ENCODE measurements at regions not wholly inside any gene's neighbourhood (a gene's known extent, or its start where the extent isn't known, plus 50 kb on each side); places are given as distances from the start of the nearest gene placed in this dataset.

DNA sequence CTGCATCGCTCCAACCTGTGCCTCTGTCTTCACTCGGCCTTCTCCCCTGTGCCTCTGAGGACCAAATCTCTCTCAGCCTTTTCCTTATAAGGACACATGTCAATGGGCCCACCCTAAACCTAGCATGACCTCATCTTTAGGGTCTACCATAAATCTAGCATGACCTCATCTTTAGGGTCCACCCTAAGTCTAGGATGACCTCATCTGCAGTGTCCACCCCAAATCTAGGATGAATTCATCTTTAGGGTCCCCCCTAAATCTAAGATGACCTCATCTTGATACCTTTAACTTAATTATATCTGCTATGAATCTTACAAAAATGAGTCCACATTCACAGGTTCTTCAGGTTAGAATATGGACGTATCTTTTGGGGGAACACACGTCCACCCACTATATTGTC is 131.1 kb upstream of the RPL38 start:
- DNase-seq (ENCODE audit: low read depth, low spot score): no peak
- H3K9me3 ChIP-seq (ENCODE audit: control insufficient read depth, insufficient read depth, low read length): no peaks in the 10 kb centered on the region; the same call in 1 of the 2 replicates
- no peaks in the 10 kb centered on the region for H3K27me3 ChIP-seq (ENCODE audit: control insufficient read depth, insufficient read depth, low read length)
- WGBS (ENCODE audit: insufficient coverage, insufficient read length): no CpG with 5 or more reads among the region's 4 CpGs
- H3K36me3 ChIP-seq (ENCODE audit: control insufficient read depth, insufficient read depth, low read length): no peaks in the 10 kb centered on the region
- no peak overlapping the region for H3K4me3 ChIP-seq (ENCODE audit: low read length)
- H3K27ac ChIP-seq (ENCODE audit: low read length): no peak overlapping the region
- H3K4me1 ChIP-seq (ENCODE audit: control insufficient read depth, insufficient read depth, low read length): no peaks in the 10 kb centered on the region

DNA sequence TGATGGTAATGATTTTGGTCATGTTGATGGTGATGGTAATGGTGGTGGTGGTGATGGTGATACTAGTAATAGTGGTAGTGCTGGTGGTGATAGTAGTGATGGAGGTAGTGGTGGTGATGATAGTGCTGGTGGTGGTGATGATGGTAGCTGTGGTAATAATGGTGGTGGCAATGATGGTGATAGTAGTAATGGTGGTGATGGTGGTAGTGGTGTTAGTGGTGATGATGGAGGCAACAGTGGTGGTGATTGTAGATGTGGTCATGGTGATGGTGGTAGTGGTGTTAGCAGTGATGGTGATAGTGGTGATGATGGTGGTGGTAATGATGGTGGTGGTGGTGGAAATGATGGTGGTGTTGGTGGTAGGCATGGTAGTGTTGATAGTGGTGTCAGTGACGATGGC is 127.0 kb upstream of the RPL38 start:
- H3K4me1 ChIP-seq (ENCODE audit: control insufficient read depth, insufficient read depth, low read length): no peaks in the 10 kb centered on the region
- H3K9me3 ChIP-seq (ENCODE audit: control insufficient read depth, insufficient read depth, low read length): no peaks in the 10 kb centered on the region; the same call in 1 of the 2 replicates
- H3K36me3 ChIP-seq (ENCODE audit: control insufficient read depth, insufficient read depth, low read length): no peaks in the 10 kb centered on the region
- WGBS (ENCODE audit: insufficient coverage, insufficient read length): no CpG with 5 or more reads among the region's 1 CpG
- no peak overlapping the region for H3K27ac ChIP-seq (ENCODE audit: low read length)
- H3K4me3 ChIP-seq (ENCODE audit: low read length): no peak overlapping the region
- DNase-seq (ENCODE audit: low read depth, low spot score): no peak
- no peaks in the 10 kb centered on the region for H3K27me3 ChIP-seq (ENCODE audit: control insufficient read depth, insufficient read depth, low read length)

DNA sequence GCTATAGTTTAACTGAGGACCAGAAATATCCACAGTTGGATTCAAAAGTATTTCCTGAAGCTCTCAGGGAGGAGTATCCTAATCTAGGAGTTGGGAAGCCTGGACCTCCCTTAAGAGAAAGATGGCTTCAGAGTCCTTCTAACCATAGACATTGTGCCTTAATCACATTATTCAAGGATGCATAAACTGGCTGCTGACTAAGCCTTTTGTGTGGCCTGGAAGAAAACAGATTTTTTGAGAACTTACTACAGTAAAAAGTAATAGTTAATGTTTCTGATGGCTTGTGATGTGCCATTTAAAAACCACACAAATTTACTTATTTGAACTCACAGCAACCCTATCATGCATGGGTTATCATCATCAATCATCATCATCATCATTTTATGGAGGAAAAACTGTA is 126.2 kb upstream of the RPL38 start:
- H3K4me1 ChIP-seq (ENCODE audit: control insufficient read depth, insufficient read depth, low read length): no peaks in the 10 kb centered on the region
- no peaks in the 10 kb centered on the region for H3K27me3 ChIP-seq (ENCODE audit: control insufficient read depth, insufficient read depth, low read length)
- no peaks in the 10 kb centered on the region; the same call in 1 of the 2 replicates for H3K9me3 ChIP-seq (ENCODE audit: control insufficient read depth, insufficient read depth, low read length)
- H3K27ac ChIP-seq (ENCODE audit: low read length): no peak overlapping the region
- no peak for DNase-seq (ENCODE audit: low read depth, low spot score)
- H3K36me3 ChIP-seq (ENCODE audit: control insufficient read depth, insufficient read depth, low read length): no peaks in the 10 kb centered on the region
- H3K4me3 ChIP-seq (ENCODE audit: low read length): no peak overlapping the region

DNA sequence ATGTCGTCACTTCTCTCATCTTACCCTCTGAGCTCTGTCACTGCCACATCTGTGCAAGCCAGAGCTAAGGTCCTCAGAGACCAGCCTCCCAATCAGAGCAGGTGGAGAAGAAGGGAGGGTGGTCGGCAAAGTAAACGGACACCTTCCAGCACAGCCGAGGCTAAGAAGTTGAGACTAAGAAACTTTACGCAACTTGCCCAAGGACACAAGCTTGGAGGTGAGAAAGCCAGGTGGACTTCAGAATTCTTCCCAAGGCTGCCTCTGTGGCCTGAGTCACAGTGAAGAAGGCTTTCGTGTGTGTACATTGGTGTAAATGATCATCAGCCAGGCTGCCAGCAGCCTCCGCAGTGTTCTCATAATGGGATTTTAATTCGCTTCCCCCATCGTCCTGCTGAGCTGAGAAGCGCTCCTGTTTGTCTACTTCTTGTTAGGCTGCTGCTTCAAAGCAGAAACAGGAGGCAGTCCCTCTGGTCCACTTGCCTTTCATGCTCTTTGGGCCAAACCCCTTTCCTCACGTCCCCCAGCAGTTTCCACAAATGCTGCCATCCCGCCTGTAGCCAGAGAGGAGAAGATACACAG is 125.0 kb upstream of the RPL38 start:
- no peak overlapping the region for H3K27ac ChIP-seq (ENCODE audit: low read length)
- H3K9me3 ChIP-seq (ENCODE audit: control insufficient read depth, insufficient read depth, low read length): no peaks in the 10 kb centered on the region; the same call in 1 of the 2 replicates
- no peaks in the 10 kb centered on the region for H3K4me1 ChIP-seq (ENCODE audit: control insufficient read depth, insufficient read depth, low read length)
- H3K27me3 ChIP-seq (ENCODE audit: control insufficient read depth, insufficient read depth, low read length): no peaks in the 10 kb centered on the region
- no CpG with 5 or more reads among the region's 12 CpGs for WGBS (ENCODE audit: insufficient coverage, insufficient read length)
- H3K36me3 ChIP-seq (ENCODE audit: control insufficient read depth, insufficient read depth, low read length): no peaks in the 10 kb centered on the region
- H3K4me3 ChIP-seq (ENCODE audit: low read length): no peak overlapping the region
- no peak for DNase-seq (ENCODE audit: low read depth, low spot score)

DNA sequence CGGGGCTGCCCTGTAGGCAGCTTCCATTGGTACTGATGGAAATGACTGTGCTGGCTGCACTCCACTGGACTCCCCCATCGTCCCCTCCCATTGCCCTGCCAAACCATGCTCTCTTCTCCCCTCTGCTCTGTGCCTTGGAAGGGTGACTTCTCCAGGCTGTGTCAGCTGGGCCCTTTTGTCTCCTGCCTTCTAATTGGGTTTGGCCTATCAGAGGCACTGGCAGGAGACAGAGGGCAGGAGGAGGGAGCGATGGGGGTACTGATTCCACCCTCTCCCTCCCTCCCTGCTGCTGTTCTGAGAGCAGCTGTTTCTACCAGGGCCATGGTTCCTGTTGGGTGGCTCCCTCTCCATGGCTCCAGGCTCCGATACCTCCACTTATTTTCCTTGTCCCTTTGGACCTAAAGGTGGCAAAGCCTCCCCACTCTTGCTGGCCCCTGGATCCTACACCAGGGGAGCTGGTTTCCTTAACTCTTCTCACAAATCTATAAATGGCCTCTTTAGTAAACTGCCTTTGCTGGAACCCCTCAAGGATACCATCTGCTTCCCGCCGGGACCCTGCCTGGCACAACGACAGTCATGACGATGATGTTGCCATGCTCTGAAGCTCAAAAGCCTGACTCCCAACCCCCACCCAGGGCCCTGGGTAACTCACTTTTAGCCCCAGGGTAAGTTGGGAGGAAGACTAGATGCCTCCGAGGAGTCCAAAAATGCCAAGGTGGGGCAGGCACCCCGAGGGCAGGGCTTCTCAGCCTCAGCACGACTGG is 123.8 kb upstream of the RPL38 start:
- no peak overlapping the region for H3K4me3 ChIP-seq (ENCODE audit: low read length)
- no peak overlapping the region for H3K27ac ChIP-seq (ENCODE audit: low read length)
- H3K4me1 ChIP-seq (ENCODE audit: control insufficient read depth, insufficient read depth, low read length): no peaks in the 10 kb centered on the region
- no peaks in the 10 kb centered on the region for H3K27me3 ChIP-seq (ENCODE audit: control insufficient read depth, insufficient read depth, low read length)
- no peaks in the 10 kb centered on the region for H3K9me3 ChIP-seq (ENCODE audit: control insufficient read depth, insufficient read depth, low read length)
- no peaks in the 10 kb centered on the region for H3K36me3 ChIP-seq (ENCODE audit: control insufficient read depth, insufficient read depth, low read length)
- DNase-seq (ENCODE audit: low read depth, low spot score): no peak
- WGBS (ENCODE audit: insufficient coverage, insufficient read length): no CpG with 5 or more reads among the region's 11 CpGs

DNA sequence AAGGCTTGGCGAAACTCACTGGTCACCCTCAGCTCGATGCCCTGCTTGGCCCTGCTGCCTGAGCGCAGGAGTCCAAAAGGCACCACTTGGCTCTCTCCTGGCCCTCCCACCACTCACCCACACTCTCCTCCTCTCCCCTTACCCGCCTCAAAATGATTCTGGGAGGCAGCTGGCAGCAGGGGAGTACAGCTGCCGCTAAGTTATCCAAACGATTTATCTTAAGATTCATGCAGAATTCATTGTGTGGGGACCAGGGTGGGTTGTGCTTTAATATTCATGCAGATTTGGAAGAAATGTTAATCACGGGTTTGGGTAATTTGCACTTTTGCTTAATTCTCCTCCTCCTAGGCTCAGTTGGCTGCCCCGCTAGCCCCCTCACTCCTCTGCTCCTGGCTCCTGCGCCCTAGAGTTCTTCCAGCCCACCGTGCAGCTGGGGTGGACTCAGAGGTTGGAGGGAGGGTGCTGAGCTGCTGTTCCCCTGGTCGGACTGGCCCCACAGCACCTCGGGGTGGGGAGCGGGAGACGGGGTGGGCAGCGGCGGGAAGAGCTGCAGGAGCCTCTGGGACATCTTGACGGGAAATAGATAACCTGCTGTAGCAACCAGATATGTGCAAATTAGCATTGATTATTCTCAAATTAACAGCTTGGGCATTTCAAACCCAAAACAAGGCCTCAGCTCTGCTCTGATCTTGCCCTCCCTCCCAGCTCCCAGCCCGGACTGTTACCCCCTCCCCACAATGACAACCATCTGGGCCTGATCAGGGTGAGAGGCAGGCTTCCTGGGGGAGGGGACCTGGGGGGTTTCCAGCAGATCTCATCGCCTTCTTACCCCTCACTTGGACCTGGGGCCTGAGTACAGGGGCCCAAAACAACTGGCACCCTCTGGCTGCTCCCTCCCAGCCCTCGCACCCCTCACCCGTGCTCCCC is 122.6 kb upstream of the RPL38 start:
- Histone ChIP-seq H3K4me3 (ENCODE audit: low read length) (no peak overlapping the region), H3K36me3 (ENCODE audit: control insufficient read depth, insufficient read depth, low read length) (no peaks in the 10 kb centered on the region), H3K27me3 (ENCODE audit: control insufficient read depth, insufficient read depth, low read length) (no peaks in the 10 kb centered on the region), H3K9me3 (ENCODE audit: control insufficient read depth, insufficient read depth, low read length) (no peaks in the 10 kb centered on the region), H3K4me1 (ENCODE audit: control insufficient read depth, insufficient read depth, low read length) (no peaks in the 10 kb centered on the region), H3K27ac (ENCODE audit: low read length) (no peak overlapping the region)
- no peak for DNase-seq (ENCODE audit: low read depth, low spot score)
- WGBS (ENCODE audit: insufficient coverage, insufficient read length): no CpG with 5 or more reads among the region's 21 CpGs

DNA sequence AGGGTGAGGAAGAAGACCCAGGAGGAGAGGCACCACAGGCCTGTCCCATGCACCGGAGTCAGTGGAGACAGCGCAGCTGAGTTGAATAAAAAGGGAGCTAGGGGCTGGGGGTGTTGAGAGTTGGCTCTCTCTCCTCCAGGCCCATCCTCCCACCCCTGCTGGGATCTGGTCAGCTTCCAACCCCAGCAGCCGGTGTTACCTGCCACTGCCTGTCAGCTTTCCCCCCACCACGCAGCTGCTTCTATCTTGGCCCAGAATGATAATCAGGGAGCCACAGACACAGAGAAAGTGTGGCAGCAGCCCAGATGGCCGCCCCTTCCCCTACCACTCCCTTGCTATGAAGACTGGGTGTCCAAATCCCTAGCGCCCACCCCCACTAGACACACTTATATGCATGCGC is 120.6 kb upstream of the RPL38 start:
- H3K4me1 ChIP-seq (ENCODE audit: control insufficient read depth, insufficient read depth, low read length): no peaks in the 10 kb centered on the region
- no peaks in the 10 kb centered on the region for H3K36me3 ChIP-seq (ENCODE audit: control insufficient read depth, insufficient read depth, low read length)
- no peak overlapping the region for H3K4me3 ChIP-seq (ENCODE audit: low read length)
- no peaks in the 10 kb centered on the region for H3K9me3 ChIP-seq (ENCODE audit: control insufficient read depth, insufficient read depth, low read length)
- no peaks in the 10 kb centered on the region for H3K27me3 ChIP-seq (ENCODE audit: control insufficient read depth, insufficient read depth, low read length)
- WGBS (ENCODE audit: insufficient coverage, insufficient read length): no CpG with 5 or more reads among the region's 7 CpGs
- no peak for DNase-seq (ENCODE audit: low read depth, low spot score)
- H3K27ac ChIP-seq (ENCODE audit: low read length): no peak overlapping the region

DNA sequence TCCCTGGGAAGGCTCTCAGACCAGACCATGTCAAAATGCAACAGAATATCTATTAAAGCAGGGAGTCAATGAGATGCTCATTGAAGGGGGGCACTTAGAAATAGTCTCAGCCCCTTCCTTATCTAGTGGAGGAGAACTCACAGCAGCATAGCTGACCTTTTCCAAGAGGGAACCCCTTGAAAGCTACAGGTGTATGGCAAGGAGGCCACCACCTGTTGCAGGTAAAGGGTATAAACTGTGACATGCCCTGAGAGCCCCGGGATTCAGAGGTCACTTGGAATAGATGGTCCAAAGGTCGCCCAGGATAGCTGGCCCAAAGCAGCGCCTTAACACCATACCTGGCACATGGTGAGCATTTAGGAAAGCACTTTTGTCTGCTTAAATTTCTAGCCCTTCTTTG is 120.2 kb upstream of the RPL38 start:
- no peaks in the 10 kb centered on the region for H3K27me3 ChIP-seq (ENCODE audit: control insufficient read depth, insufficient read depth, low read length)
- no peak overlapping the region for H3K27ac ChIP-seq (ENCODE audit: low read length)
- no peak for DNase-seq (ENCODE audit: low read depth, low spot score)
- no peaks in the 10 kb centered on the region for H3K36me3 ChIP-seq (ENCODE audit: control insufficient read depth, insufficient read depth, low read length)
- no CpG with 5 or more reads among the region's 3 CpGs for WGBS (ENCODE audit: insufficient coverage, insufficient read length)
- H3K9me3 ChIP-seq (ENCODE audit: control insufficient read depth, insufficient read depth, low read length): no peaks in the 10 kb centered on the region
- H3K4me3 ChIP-seq (ENCODE audit: low read length): no peak overlapping the region
- no peaks in the 10 kb centered on the region for H3K4me1 ChIP-seq (ENCODE audit: control insufficient read depth, insufficient read depth, low read length)

DNA sequence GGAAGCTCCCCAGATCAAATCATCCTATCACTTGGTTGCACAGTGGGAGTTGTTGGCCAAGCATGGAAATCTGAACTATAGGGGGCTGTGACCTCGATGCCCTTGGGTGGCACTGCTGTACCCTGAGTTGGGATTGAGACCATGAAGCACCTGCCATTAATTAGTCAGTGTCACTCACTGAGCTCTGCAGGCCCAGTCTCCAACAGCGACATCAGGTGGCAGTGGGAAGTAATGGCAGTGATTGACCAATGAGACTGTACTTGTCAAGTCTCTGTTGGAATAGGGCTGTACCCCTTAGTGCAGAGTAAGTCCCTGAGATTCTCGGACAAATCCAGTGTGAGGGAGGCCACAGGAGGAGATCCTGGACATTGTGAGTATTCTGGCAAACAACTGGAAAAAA is 118.0 kb upstream of the RPL38 start:
- no peaks in the 10 kb centered on the region for H3K9me3 ChIP-seq (ENCODE audit: control insufficient read depth, insufficient read depth, low read length)
- no CpG with 5 or more reads among the region's 3 CpGs for WGBS (ENCODE audit: insufficient coverage, insufficient read length)
- no peaks in the 10 kb centered on the region; the same call in 1 of the 2 replicates for H3K36me3 ChIP-seq (ENCODE audit: control insufficient read depth, insufficient read depth, low read length)
- DNase-seq (ENCODE audit: low read depth, low spot score): peak; percentile 22
- H3K27me3 ChIP-seq (ENCODE audit: control insufficient read depth, insufficient read depth, low read length): no peaks in the 10 kb centered on the region
- no peaks in the 10 kb centered on the region for H3K4me1 ChIP-seq (ENCODE audit: control insufficient read depth, insufficient read depth, low read length)
- no peak overlapping the region for H3K4me3 ChIP-seq (ENCODE audit: low read length)
- no peak overlapping the region for H3K27ac ChIP-seq (ENCODE audit: low read length)

DNA sequence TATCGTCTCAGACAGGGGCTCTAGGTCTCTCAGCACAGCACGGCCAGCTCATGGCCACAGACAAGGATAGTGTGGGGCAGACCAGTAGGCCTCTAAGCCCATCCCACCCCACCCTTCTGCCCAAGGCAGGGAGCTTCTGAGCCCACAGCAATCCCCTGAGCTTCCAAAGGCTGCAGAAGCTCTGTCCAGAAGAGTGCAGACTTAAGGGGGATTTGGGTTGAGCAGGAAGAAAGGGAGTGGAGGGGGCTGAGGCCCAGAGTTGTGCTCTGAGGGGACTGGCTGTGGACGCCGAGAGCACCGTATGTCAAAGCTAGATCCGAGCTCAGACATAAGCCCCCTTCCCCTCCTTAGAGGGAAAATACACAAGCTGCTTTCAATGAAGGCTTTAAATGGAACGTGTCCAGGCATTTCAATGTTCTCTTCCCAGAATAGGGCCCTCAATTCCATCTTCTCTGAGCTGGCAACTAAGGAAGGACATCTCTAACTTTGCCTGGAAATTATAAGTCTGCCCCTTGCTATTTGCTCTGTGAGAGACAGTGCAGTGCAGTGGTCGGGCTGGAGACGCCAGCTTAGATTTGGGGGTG is 116.4 kb upstream of the RPL38 start:
- no peak for DNase-seq (ENCODE audit: low read depth, low spot score)
- WGBS (ENCODE audit: insufficient coverage, insufficient read length): no CpG with 5 or more reads among the region's 9 CpGs
- Histone ChIP-seq H3K36me3 (ENCODE audit: control insufficient read depth, insufficient read depth, low read length) (no peaks in the 10 kb centered on the region; the same call in 1 of the 2 replicates), H3K4me1 (ENCODE audit: control insufficient read depth, insufficient read depth, low read length) (no peaks in the 10 kb centered on the region), H3K4me3 (ENCODE audit: low read length) (no peak overlapping the region), H3K27me3 (ENCODE audit: control insufficient read depth, insufficient read depth, low read length) (no peaks in the 10 kb centered on the region), H3K9me3 (ENCODE audit: control insufficient read depth, insufficient read depth, low read length) (no peaks in the 10 kb centered on the region), H3K27ac (ENCODE audit: low read length) (no peak overlapping the region)

Measured in iPS DF 6.9 (cell line).